A549 (cell line): ENCODE measurements at regions not wholly inside any gene's neighbourhood (a gene's known extent, or its start where the extent isn't known, plus 50 kb on each side); places are given as distances from the start of the nearest gene placed in this dataset.
A peak's percentile ranks its signal among the peaks of the same experiment; 100 is the strongest.

Experiments
- ATAC-seq, 2 experiments: fragments of 200-7000 bp in 1 of 2; fragments of >200 bp in 1 of 2; cut with Nextera tagmentation in 1 of 2; cut with Tn5 transposase in 1 of 2; 3 replicates each; pipeline versions ENCODE4 v1.8.0 to v1.9.1; 2018 to 2020; ENCODE audit warnings: mild to moderate bottlenecking in 1 of 2, moderate library complexity in 1 of 2
- CTCF ChIA-PET: fragments of 300-600 bp; sonication (Branson Sonifier 250); formaldehyde crosslinking; extraction: SDS; loops from one replicate; lab custom pipeline; 2021; ENCODE audit warnings: antibody characterized with exemption, inconsistent platforms; lab: Yijun Ruan, JAX
- POLR2A ChIA-PET: fragments of 350-600 bp; formaldehyde crosslinking; extraction: SDS; loops from one replicate; lab custom pipeline; 2021; ENCODE audit warnings: antibody characterized with exemption, inconsistent platforms; lab: Yijun Ruan, JAX
- DNase-seq, 2 experiments: peaks; one replicate each; pipeline versions ENCODE4 v3.0.0 to v3.0.0-alpha.2; 2011 to 2016; ENCODE audit warnings: low read depth in 1 of 2, low spot score in 1 of 2
- FAIRE-seq: peaks from 2 replicates; lab custom pipeline; 2011; peaks lifted over from hg19 to GRCh38; lab: Jason Lieb, UNC
- H3K27ac ChIP-seq, 2 experiments: fragments of >200 bp; sonication (Bioruptor Twin); formaldehyde crosslinking; 3 replicates each; pipeline ENCODE4 v1.5.1; 2016 to 2017
- H3K4me1 ChIP-seq: fragments of >200 bp; sonication (Bioruptor Twin); formaldehyde crosslinking; 3 replicates; pipeline ENCODE4 v1.6.1; 2016
- H3K4me2 ChIP-seq: fragments of >200 bp; sonication (Bioruptor Twin); formaldehyde crosslinking; 3 replicates; pipeline ENCODE4 v1.6.1; 2016
- H3K4me3 ChIP-seq: fragments of >200 bp; sonication (Bioruptor Twin); formaldehyde crosslinking; 3 replicates; pipeline ENCODE4 v1.5.1; 2016
- H3K9me3 ChIP-seq: fragments of >200 bp; sonication (Bioruptor Twin); formaldehyde crosslinking; 3 replicates; pipeline ENCODE4 v1.6.1; 2016
- BCL3 ChIP-seq: fragments of >200 bp; sonication (Bioruptor Twin); formaldehyde crosslinking; IDR thresholded peaks from 3 replicates; pipeline ENCODE4 v1.6.1; 2016
- CBX2 ChIP-seq: fragments of 200-600 bp; sonication (generic); IDR thresholded peaks from 2 replicates; pipeline ENCODE4 v1.6.1; 2016; ENCODE audit warnings: low read depth, mild to moderate bottlenecking, borderline replicate concordance
- CBX8 ChIP-seq: fragments of 200-600 bp; sonication (generic); IDR thresholded peaks from 2 replicates; pipeline ENCODE4 v1.6.1; 2016
- CTCF ChIP-seq: fragments of >200 bp; sonication (Bioruptor Twin); formaldehyde crosslinking; IDR thresholded peaks from 3 replicates; pipeline ENCODE4 v1.5.1; 2016
- EP300 ChIP-seq, 2 experiments: fragments of >200 bp; sonication (Bioruptor Twin); formaldehyde crosslinking; IDR thresholded peaks; 2 replicates in 1 of 2; 3 replicates in 1 of 2; pipeline ENCODE4 v1.6.1; 2016 to 2017
- ESRRA ChIP-seq: fragments of 150-350 bp; IDR thresholded peaks from 2 replicates; pipeline ENCODE4 v1.6.1; 2014; ENCODE audit warnings: mild to moderate bottlenecking, low read length, borderline replicate concordance
- HDAC2 ChIP-seq: fragments of 200-600 bp; sonication (generic); IDR thresholded peaks from 2 replicates; pipeline ENCODE4 v1.6.1; 2016
- HES2 ChIP-seq: fragments of >200 bp; sonication (Bioruptor Twin); formaldehyde crosslinking; IDR thresholded peaks from 2 replicates; pipeline ENCODE4 v1.6.1; 2016
- HOXB13 ChIP-seq: fragments of 250-450 bp; sonication (Bioruptor Pico); IDR thresholded peaks from 2 replicates; pipeline ENCODE4 v1.5.0; 2020; ENCODE audit warnings: low read depth, mild to moderate bottlenecking, moderate library complexity
- JUNB ChIP-seq: fragments of >200 bp; sonication (Bioruptor Twin); formaldehyde crosslinking; IDR thresholded peaks from 2 replicates; pipeline ENCODE4 v1.6.1; 2016
- KDM1A ChIP-seq: fragments of 200-600 bp; sonication (generic); IDR thresholded peaks from 2 replicates; pipeline ENCODE4 v1.6.1; 2016; ENCODE audit warnings: low read depth, mild to moderate bottlenecking
- KDM5A ChIP-seq: fragments of 200-600 bp; sonication (generic); IDR thresholded peaks from 2 replicates; pipeline ENCODE4 v1.6.1; 2016; ENCODE audit warnings: antibody characterized with exemption, mild to moderate bottlenecking
- MAFK ChIP-seq: fragments of 450-650 bp; IDR thresholded peaks from 2 replicates; pipeline ENCODE4 v1.6.1; 2014; ENCODE audit not compliant: partially characterized antibody
- NPAS2 ChIP-seq: fragments of 250-450 bp; sonication (Bioruptor Pico); IDR thresholded peaks from 2 replicates; pipeline ENCODE4 v1.8.0; 2022; ENCODE audit warnings: mild to moderate bottlenecking, moderate library complexity, borderline replicate concordance
- POLR2AphosphoS2 ChIP-seq: conservative IDR thresholded peaks from 2 replicates; pipeline ENCODE4 v1.6.1; 2012; ENCODE audit warnings: low read length, improper control_type of control experiment, inconsistent platforms
- RAD21 ChIP-seq, 2 experiments: fragments of >200 bp in 1 of 2; sonication (Bioruptor Twin) in 1 of 2; formaldehyde crosslinking in 1 of 2; IDR thresholded peaks in 1 of 2; conservative IDR thresholded peaks in 1 of 2; 2 replicates in 1 of 2; 3 replicates in 1 of 2; pipeline ENCODE4 v1.6.1; 2012 to 2018; ENCODE audit warnings: inconsistent platforms in 1 of 2
- REST ChIP-seq: fragments of 200-600 bp; sonication (generic); IDR thresholded peaks from 2 replicates; pipeline ENCODE4 v1.6.1; 2016; ENCODE audit warnings: antibody characterized with exemption, mild to moderate bottlenecking, moderate library complexity
- ZFP36 ChIP-seq: fragments of 450-650 bp; IDR thresholded peaks from 2 replicates; pipeline ENCODE4 v1.6.1; 2014; ENCODE audit warnings: borderline replicate concordance; ENCODE audit not compliant: partially characterized antibody
- ZNF302 ChIP-seq: fragments of 250-450 bp; sonication (Bioruptor Pico); IDR thresholded peaks from 2 replicates; pipeline ENCODE4 v1.9.0; 2021; ENCODE audit warnings: inconsistent platforms, mild to moderate bottlenecking, moderate library complexity
- WGBS: methylation state at CpG from one replicate; pipeline ENCODE4 v1.1.6; 2017; ENCODE audit errors: missing lambda C conversion rate; 5-methylcytosine and 5-hydroxymethylcytosine counted together

- ATAC-seq (no peak), FAIRE-seq (no peak), DNase-seq (no peak)
- CTCF ChIA-PET: interaction anchor here (0.6 kb wide), 1 partner anchor 24 kb away, joined by 4 read pairs; no protein-coding TSS in a partner anchor
- Histone ChIP-seq H3K9me3 (no peaks in the 10 kb centered on the region), H3K27ac (no peak overlapping the region), H3K4me2 (no peak overlapping the region), H3K4me3 (no peak overlapping the region), H3K4me1 (no peaks in the 10 kb centered on the region)
- TF ChIP-seq ZNF302 (CRISPR knock-in tag) (no peak), MAFK (no peak)
- POLR2A ChIA-PET: no interaction called here
- 21% methylated on average over 6 of the region's 6 CpGs for WGBS
Observed at GRCh38 chr12:127311720-127312364, 955.1 kb upstream of the TMEM132C start.

- 46% methylated on average over 4 of the region's 4 CpGs for whole genome bisulfite sequencing
- POLR2A ChIA-PET: no interaction called here
- H3K9me3 ChIP-seq: no peaks in the 10 kb centered on the region
- ATAC-seq (no peak), FAIRE-seq (no peak), DNase-seq (no peak)
- H3K4me3 ChIP-seq: no peak overlapping the region
- no peak overlapping the region for H3K27ac ChIP-seq
- TF ChIP-seq NPAS2 (CRISPR knock-in tag) (no peak), KDM5A (no peak), EP300 (IDR thresholded peaks at IDR 0.05) (no peak), KDM1A (no peak), JUNB (no peak), POLR2AphosphoS2 (no peak), CBX2 (no peak)
- no peak overlapping the region for H3K4me2 ChIP-seq
- no peaks in the 10 kb centered on the region for H3K4me1 ChIP-seq
- CTCF ChIA-PET: no interaction called here
Observed at GRCh38 chr12:127324681-127325080, 942.3 kb upstream of the TMEM132C start.

- CTCF ChIA-PET: no interaction called here
- FAIRE-seq: no peak
- ATAC-seq: no peak
Observed at GRCh38 chr12:127327986-127328385, 939.0 kb upstream of the TMEM132C start.

GRCh38 chr12:127328867-127329266 is 938.1 kb upstream of the TMEM132C start:
- ChIA-PET CTCF (no interaction called here), POLR2A (no interaction called here)
- ATAC-seq: no peak
- FAIRE-seq: no peak
- Histone ChIP-seq H3K4me1 (no peaks in the 10 kb centered on the region), H3K4me3 (no peak overlapping the region), H3K4me2 (no peak overlapping the region), H3K27ac (no peak overlapping the region), H3K9me3 (no peaks in the 10 kb centered on the region)
- peak in 1 of 2 experiments; percentile 11 for DNase-seq
- WGBS: 1% methylated on average over 5 of the region's 5 CpGs
- TF ChIP-seq CTCF: no peak
- no peak for TF ChIP-seq REST
- TF ChIP-seq HDAC2: no peak
- no peak for TF ChIP-seq HOXB13
- no peak for TF ChIP-seq BCL3

More at GRCh38 chr12:127327986-127328385, 939.0 kb upstream of the TMEM132C start:
- POLR2A ChIA-PET: no interaction called here
- TF ChIP-seq ESRRA: no peak
- TF ChIP-seq CBX8: no peak
- TF ChIP-seq ZFP36: no peak
- no peak for TF ChIP-seq HOXB13
- TF ChIP-seq RAD21 (conservative IDR thresholded peaks at IDR 0.05 in 1 of 2, IDR thresholded peaks at IDR 0.05 in 1 of 2): no peak
- no peak for TF ChIP-seq CBX2
- TF ChIP-seq HES2: no peak
- no peak for TF ChIP-seq CTCF
- H3K4me3 ChIP-seq: no peak overlapping the region
- no peaks in the 10 kb centered on the region for H3K4me1 ChIP-seq
- H3K9me3 ChIP-seq: no peaks in the 10 kb centered on the region
- H3K27ac ChIP-seq: no peak overlapping the region
- H3K4me2 ChIP-seq: no peak overlapping the region
- no peak for DNase-seq
- WGBS: 23% methylated on average over 6 of the region's 6 CpGs
